NCI-H1436 treated with DMSO at 0.1 percent for 48 hours (cell line): ENCODE measurements at regions not wholly inside any gene's neighbourhood (a gene's known extent, or its start where the extent isn't known, plus 50 kb on each side); places are given as distances from the start of the nearest gene placed in this dataset.
"Not testable (repeated sequence)": the region's sequence is repeated elsewhere in the genome, so short reads cannot be mapped to it uniquely, and the experiment has no call there.

Experiments used
- DNase-seq: peaks from one replicate; lab custom pipeline; 2025; lab: John Stamatoyannopoulos, UW

DNA sequence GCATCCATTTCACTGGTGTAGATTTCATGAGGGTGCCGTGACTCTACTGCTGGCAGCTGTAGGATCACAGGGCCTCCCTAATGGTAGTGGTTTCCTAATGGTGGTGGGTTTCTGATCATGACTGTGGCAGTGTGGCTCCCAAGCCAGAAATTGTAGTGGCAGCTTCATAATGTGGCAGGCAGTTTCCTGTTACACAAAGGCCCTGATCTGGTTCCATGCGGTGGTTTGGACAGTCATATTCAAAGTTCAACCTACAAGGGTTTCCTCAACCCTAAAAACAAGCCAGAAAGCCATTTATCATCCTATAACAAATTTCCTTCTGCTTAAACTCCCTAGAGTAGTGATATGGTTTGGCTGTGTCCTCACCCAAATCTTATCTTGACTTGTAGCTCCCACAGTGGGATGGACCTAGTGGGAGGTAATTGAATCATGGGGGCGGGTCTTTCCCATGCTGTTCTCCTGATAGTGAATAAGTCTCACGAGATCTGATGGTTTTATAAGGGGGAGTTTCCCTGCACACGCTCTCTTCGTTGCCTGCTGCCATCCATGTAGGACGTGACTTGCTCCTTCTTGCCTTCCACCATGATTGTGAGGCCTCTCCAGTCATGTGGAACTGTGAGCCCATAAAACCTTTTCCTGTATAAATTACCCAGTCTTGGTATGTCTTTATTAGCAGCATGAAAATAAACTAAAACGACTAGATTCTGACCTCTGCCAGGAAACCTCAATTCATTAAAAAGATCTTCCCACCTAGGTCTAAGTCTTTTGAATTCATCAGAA is 257.1 kb downstream of the EFCAB11 start:
- no peak for DNase-seq

DNA sequence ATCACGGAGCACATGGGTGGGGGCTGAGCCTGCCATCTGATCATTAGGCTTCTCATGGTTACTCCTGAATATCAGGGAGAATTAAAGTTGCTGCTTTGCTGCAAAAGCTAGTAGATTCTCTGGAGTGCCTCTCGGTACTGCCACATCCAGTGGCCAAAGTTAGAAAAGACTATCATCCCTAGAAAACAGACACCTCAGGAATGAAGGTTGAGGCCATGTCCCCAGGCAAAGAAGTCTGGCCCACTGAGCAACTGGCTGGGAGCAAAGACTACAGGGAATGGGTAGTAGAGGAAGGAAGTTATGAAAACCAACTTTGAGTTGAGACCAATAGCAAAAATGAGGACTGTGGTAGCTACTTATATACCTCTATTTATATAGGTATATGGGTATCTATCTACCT is 258.7 kb downstream of the EFCAB11 start:
- no peak for DNase-seq

DNA sequence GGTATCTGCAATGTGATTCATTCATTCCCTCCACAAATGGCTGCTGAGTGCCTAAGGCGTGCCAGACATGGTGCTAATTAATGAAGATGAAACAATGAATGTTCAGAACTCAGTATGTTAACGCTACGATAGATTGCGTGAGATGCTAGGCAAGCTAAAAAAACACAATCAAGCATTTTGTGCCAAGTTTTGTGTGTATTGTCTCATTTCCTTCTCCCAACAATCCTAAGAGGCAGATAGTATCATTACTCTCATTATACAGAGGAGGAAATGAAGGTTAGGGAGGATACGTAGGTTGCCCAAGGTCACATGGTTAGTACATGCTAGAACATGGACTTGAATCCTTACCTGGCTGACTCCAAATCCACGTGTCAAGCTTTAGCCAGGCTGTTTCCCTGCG is 264.4 kb downstream of the EFCAB11 start:
- no peak for DNase-seq

DNA sequence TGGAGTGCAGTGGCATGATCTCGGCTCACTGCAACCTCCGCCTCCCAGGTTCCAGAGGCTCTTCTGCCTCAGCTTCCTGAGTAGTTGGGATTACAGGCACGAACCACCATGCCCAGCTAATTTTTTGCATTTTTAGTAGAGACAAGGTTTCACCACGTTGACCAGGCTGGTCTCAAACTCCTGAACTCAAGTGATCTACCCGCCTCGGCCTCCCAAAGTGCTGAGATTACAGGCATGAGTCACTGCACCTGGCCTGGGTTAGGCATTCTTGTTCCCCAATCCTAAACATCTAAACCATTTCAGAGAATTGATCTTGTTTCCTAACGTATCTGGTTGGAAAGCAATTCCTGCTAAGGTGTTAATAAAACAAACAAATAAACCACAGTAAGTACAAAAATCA is 264.8 kb downstream of the EFCAB11 start:
- DNase-seq: not testable (repeated sequence)

DNA sequence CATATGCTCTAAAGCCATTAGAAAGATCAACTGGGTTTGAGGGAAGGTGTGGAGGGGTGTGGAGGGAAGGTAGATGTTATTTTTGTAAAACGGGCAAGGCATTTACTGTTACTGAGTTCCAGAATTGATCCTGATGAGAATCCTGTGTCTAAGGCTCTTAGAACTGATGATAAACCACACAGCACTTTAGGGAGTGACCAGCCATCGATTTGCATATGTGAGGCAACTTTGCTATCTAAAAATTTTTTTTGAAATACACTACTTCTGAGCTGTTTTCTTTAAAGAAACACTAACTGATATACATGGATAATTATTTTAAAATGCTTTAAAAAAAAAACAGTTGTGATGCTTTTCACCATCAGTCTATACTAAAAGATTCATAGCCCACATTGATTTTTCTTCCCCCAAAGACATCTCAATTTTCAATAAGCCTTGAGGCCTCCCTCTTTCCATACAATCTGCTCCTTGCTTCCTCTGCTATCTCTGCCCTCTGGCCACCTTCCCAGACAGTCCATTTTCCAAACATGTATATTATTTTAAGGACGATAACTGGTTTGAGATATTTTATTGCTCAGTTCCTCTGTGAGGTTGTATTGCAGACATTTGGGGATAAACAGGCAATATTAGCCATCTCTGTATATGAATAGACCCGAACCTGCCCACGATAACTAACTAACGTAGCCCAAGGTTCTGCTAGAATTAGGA is 265.9 kb downstream of the EFCAB11 start:
- DNase-seq: no peak

DNA sequence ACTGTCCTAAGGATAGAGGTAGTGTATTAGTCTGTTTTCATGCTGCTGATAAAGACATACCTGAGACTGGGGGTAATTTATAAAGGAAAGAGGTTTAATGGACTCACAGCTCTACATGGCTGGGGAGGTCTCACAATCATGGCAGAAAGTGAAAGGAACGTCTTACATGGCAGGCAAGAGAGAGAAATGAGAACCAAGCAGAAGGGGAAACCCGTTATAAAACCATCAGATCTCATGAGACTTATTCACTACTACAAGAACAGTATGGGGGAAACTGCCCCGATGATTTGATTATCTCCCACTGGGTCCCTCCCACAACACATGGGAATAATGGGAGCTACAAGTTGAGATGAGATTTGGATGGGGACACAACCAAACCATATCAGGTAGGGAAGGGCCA is 267.4 kb downstream of the EFCAB11 start:
- not testable (repeated sequence) for DNase-seq

DNA sequence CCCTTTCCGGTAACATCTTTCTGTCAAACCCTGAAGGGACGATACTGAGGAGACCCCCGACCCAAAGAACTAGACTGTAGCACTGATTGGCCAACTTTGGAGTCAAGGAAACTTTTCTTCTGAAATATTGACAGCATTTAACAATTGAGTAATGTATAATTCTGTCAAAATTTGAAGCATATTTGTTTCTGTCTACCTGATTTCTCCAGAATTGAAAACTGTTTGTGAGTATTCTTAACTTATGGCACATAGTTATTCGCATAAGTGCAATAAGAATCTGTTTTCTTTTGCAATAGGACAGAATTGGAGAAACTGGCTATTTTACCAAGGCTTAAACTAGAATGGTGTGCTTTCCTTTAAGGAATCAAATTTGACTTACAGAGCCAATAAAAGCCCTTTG is 267.1 kb upstream of the FOXN3 start:
- DNase-seq: no peak

DNA sequence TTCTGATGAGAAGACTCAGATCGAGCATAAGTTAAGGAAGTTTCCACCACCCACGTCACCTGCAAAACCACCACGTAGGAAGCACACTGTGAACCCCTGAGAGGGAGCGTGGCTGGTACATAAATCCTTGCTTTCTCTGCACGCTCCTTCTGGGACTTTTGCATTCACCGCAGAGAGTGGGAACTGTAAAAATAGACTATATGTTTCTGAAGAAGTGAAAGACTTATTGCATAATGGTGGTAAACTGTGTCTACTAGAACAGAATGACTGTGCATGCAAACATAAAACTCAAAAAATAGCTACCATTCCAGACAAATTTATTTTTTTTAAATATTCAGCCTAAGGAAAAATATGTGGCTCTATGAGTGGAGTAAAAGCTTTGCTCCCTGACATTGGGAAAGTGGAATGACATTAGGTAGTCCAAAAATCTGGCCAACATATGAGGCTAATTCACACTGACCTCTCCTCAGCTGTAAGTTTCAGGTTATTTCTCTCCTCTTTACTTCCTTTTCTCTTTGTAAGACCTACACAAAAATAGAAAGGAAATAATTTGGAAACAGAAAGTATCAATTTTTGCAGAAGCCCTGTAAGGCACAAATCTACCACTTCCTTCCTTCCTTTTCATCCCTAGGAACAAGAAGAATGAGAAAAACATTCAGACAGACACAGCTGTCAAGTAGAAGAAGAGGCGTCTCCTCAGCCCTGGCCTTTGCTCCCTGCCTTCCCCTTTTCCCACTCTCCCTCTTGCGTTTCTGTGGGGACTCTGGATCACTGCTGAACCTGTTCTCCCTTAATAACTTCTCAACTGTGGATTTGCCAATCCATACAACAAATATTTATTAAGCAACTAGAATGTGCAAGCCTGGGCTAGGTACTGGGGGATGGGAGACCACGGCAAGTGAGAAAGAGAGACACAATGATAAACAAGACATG is 264.3 kb upstream of the FOXN3 start:
- no peak for DNase-seq

DNA sequence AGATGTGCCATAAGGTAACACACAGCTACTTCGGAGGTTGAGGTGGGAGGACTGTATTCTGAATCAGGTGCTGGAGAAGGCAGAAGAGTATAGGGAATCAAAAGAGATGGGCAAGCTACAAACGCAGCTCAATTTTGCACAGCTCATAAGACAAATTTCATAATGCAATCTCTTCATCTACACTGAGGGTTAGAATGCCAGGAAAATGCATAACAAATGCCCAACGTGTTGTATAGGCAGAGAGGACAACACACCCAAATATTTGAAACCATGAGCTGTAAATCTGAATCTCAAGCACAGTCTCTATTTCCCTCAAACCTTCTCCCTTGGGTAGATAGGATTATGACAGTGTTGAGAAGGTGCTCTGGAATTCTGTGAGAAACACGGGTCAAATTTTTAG is 263.1 kb upstream of the FOXN3 start:
- no peak for DNase-seq

DNA sequence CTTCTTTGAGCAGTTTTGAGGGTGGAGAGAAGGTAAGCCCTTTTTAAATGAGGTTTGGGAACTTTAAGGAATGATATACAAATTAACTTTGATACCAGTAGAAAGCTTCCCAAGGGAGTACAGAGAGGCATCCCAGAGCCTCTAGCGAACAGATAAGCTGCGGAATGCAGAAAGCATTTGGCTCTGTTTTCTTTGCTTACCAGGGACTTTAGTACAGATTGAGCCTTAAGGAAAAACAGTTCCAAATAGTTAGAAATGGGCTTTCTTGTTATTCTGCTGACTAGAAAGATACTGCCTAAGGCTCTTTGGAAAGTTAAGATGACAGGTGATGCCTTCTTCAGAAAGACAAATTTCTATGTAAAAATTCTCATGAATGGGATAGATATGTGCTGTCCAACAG is 261.7 kb upstream of the FOXN3 start:
- DNase-seq: no peak

DNA sequence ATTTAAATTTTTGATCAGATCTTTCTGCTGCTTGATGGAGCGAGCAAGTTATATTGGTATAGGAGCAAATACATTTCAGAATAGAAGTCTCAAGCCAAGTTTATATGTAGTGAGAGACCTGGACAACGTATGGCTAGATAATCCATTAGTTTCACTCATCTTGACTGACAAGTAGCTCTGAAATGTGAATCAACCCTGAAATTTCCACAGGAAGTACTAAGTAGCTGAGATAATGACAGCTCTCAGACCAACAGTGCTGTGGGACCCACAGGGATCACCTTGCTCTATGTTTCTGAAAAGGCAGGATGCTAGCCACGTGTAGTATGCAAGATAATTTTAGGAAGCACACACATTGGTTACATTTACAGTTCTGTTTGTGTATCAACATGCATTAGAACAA is 258.6 kb upstream of the FOXN3 start:
- DNase-seq: no peak

DNA sequence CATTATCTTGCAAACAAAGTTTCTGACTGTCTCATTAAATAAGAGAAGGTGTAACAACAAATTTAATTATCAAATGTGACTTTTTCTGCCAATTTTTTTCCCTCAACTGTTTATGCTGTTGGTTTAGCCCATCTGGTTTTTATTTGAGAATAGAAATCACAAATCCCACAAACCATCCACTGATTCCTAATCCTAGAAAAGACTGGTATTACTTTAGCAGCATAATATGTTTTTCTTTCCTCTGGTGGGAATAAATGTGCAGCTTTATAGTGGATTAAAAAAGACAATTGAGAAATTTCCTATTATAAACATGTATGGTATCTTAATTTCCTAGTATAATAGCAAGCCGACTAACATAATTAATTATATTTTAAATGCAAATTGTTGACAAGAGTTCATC is 257.9 kb upstream of the FOXN3 start:
- DNase-seq: no peak

DNA sequence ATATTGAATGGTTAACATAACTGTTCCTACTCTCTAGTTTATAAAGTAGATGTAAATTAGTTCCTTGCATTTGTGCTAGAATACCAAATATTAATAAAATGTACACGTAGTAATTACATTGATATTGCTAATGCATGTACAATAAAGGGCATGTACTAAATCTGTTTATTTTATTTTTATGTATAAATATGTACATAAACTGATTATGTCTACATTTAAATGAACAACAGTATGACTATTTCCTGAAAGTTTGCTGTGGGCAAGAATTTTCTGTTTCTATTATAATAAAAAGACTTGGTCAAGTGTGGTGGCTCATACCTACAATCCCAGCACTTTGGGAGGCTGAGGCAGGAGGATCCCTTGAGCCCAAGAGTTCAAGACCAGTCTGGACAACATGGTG is 257.2 kb upstream of the FOXN3 start:
- DNase-seq: no peak

DNA sequence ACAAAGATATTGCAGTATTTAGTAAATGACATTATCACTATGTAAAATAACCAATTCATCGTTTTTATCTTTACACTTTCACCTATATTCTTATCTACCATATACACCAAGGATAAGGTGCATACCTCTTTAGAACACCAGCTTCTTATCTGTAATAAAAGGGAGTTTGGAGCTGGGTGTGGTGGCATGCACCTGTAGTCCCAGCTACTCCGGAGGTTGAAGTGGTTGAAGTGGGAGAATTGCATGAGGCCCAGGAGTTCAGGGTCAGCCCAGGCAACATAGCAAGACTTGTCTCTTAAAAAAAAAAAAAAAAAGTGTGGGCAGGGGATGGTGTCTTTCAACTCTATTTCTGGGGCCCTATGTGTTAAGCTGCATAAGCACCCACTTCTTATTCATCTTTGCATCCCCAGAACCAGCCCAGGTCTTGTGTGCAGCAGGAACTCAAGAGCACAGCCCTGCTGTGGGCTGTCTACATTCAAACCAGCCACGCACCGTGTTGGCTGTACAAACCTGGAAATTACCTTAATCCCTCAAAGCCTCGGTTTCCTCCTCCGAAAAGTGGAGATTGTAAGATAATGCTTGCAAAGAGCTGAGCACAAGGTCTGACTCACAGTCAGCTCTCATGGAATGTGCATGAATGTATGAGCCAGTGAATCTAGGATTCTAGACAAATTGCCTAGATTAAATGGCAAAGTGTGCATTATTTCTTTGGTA is 256.6 kb upstream of the FOXN3 start:
- no peak for DNase-seq

DNA sequence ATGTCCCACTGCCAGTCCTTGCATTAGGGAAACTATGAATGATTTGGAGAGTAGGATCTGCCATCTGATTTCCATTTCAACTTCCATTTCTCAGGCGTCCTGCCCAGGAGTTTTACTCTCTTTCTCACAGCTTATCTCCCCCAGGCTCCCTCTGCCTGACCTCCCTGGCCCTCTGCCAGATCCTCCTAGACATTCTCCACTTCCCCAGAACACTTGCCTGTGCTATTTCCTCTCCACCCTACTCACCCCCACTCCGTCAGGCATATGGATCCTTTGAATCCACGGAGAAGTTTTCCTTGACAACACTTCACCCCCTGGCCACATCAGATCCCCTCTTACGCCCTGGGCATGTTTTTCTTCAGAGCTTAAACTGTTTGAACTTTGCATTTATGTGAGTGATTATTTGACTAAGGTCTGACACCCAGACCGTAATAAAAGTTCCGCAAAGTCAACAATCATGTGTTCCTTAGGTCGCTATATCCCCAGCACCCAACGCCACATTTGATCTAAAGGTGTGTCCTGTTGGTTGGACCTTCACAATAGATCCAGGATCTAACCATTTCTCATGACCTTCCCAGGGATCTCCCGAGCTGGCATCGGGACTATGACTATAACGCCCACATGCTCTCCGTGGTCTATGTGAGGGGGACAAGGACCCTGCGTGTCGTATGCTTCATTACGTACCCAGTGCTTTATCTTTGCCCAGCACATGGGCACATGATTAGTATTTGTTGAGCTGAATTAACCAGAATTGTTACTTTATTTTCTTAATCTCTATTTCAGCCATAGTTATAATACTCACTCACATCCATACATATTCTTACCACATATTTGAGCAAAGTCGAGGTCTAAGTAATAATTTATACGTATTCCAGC is 255.8 kb upstream of the FOXN3 start:
- DNase-seq: no peak

DNA sequence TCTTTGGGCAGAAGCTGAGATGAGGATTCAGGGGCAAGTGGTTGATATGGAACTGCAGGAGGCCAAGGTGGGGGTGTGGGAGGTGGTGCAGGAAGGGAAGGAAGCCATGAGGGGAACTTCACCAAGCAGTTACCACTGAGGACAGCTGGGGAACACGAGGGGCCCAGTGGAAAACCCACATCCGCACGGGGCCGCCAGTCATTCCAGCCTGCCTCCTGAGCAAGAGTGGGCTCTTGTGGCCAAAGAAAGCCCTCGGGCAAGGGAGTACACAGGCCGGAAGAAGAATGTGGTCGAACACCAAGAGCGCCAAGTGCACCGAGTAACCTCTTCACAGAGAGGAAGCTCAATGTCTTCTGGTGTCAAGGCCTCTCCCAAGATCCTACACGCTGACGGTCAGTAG is 252.2 kb upstream of the FOXN3 start:
- no peak for DNase-seq

DNA sequence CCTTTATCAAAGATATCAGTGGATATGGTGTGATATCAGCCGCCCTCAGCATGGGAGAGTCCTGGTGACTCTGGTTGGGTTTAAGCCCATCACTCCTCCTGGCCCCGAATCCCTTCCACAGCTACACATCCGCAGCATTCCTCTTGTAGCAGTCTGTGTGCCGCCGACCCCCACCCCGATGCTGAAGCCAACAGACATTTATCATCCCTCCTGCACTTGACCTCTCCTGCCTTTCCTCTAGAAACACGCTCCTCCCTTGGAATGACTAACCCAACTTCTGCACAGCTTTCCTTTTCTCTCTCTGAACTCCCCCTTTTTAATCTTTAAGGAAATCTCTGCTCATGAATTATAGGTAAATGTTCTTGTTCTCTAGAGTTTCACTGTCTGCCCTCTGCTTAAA is 250.9 kb upstream of the FOXN3 start:
- no peak for DNase-seq

DNA sequence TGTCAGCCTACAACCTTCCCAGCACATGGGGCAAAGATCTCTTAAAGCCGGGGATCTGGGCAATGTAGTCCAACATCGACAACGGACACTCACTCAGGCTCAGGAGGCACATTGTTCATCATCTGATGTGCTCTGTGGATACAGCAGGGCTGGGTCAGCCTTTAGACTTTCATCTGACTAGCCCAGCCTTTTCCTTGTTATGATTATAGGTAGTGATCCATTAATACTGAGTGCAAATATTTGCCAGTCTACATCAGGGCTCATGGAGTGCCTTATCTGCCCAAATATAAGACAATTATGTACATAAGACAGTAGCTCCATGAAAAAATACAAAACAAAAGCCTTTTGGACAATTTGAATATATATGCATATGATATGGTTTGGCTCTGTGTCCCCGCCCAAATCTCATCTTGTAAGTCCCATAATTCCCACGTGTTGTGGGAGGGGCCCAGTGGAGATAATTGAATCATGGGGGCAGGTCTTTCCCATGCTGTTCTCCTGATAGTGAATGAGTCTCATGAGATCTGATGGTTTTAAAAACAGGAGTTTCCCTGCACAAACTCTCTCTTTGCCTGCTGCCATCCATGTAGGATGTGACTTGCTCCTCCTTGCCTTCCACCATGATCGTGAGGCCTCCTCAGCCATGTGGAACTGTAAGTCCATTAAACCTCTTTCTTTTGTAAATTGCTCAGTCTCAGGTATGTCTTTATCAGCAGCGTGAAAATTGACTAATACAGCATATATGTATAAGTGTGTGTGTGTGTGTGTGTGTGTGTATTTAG is 248.5 kb upstream of the FOXN3 start:
- DNase-seq: not testable (repeated sequence)

DNA sequence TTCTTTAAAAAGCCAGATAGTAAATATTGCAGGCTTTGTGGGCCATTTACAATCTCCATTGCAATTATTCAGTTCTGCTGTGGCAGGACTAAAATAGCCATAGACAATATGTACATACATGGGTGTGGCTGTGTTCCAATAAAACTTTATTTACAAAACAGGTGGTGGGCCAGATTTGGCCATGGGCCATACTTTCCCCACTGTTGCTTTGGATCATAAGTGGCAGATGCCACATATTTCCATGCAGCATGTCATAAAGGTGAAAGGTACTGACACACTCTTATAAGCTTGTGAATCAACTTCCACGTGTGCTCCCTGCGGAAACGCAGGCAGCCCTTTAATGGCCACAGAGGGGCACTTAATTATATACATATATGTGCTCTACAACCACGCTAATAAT is 244.4 kb upstream of the FOXN3 start:
- DNase-seq: no peak

DNA sequence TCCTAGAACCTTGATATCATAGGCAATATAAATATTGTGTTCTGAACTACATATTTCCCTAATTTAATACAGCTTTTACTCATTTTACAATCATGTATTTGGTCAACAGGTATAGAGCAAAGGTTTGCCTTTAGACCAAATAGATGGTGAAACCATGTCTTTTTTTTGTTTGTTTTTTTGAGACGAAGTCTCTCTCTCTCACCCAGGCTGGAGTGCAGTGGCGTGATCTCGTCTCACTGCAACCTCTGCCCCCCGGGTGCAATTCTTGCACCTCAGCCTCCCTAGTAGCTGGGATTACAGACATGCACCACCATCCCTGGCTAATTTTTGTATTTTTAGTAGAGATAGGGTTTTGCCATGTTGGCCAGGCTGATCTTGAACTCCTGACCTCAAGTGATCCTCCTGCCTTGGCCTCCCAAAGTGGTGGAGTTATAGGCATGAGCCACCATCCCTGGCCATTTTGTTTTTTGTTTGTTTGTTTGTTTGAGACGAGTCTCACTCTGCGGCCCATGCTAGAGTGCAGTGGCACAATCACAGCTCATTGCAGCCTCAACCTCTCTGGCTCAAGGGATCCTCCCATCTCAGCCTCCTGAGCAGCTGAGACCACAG is 243.7 kb upstream of the FOXN3 start:
- DNase-seq: not testable (repeated sequence)
